K562 (cell line): ENCODE measurements at regions not wholly inside any gene's neighbourhood (a gene's known extent, or its start where the extent isn't known, plus 50 kb on each side); places are given as distances from the start of the nearest gene placed in this dataset.
A peak's percentile ranks its signal among the peaks of the same experiment; 100 is the strongest.

Experiments
- ATAC-seq: fragments of 200-7000 bp; cut with Tn5 transposase; 3 replicates; pipeline ENCODE4 v1.9.1; 2020; ENCODE audit warnings: moderate library complexity
- BruUV-seq: library from RNA; stranded (reverse); fragments of 400-500 nt; replicated peaks from 2 replicates; lab custom pipeline; 2021; lab: Mats Ljungman, UMichigan
- CTCF ChIA-PET: fragments of 300-600 bp; formaldehyde crosslinking; extraction: SDS; loops from one replicate; lab custom pipeline; 2021; ENCODE audit warnings: low intra/inter-chr PET ratio; lab: Yijun Ruan, JAX
- POLR2A ChIA-PET: fragments of 300-600, 350-650 bp; sonication (Branson Sonifier 250); formaldehyde crosslinking; extraction: SDS; loops from one replicate; lab custom pipeline; 2021; ENCODE audit warnings: antibody characterized with exemption, inconsistent platforms; lab: Yijun Ruan, JAX
- DNase-seq, 4 experiments: peaks; one replicate each; pipeline versions ENCODE4 v3.0.0 to v3.0.0-alpha.2; 2011 to 2018; ENCODE audit warnings: low spot score in 3 of 4, mixed read lengths in 3 of 4; ENCODE audit errors: extremely low read depth in 1 of 4
- FAIRE-seq: peaks from 2 replicates; lab custom pipeline; 2011; peaks lifted over from hg19 to GRCh38; lab: Jason Lieb, UNC
- H2AFZ ChIP-seq: 2 replicates; pipeline ENCODE4 v1.6.0; 2011; ENCODE audit warnings: low read depth, low read length, control low read depth, inconsistent platforms
- H3K27ac ChIP-seq: fragments of 200-600 bp; 3 replicates; pipeline ENCODE4 v1.8.0; 2011; ENCODE audit warnings: low read depth, mild to moderate bottlenecking, control low read depth, inconsistent platforms, low read length, moderate library complexity, mixed read lengths; ENCODE audit errors: extremely low read depth
- H3K27me3 ChIP-seq, 2 experiments: fragments of 300-600 bp in 1 of 2; 2 replicates in 1 of 2; 3 replicates in 1 of 2; pipeline versions ENCODE4 v1.6.0 to v1.8.0; 2011; ENCODE audit warnings: inconsistent platforms in 2 of 2, low read length in 2 of 2, mild to moderate bottlenecking in 1 of 2, mixed read lengths in 1 of 2, moderate library complexity in 1 of 2; ENCODE audit not compliant: control insufficient read depth in 2 of 2, insufficient read depth in 2 of 2
- H3K36me3 ChIP-seq: fragments of 300-600 bp; 3 replicates; pipeline ENCODE4 v1.8.0; 2011; ENCODE audit warnings: mild to moderate bottlenecking, low read length, inconsistent platforms; ENCODE audit not compliant: control insufficient read depth, insufficient read depth
- H3K4me1 ChIP-seq, 2 experiments: fragments of 200-600 bp in 1 of 2; replicated peaks in 1 of 2; 2 replicates in 1 of 2; 3 replicates in 1 of 2; pipeline versions ENCODE4 v1.5.1 to v1.8.0; 2011; ENCODE audit warnings: inconsistent platforms in 2 of 2, low read length in 2 of 2, mild to moderate bottlenecking in 1 of 2, mixed read lengths in 1 of 2, moderate library complexity in 1 of 2; ENCODE audit not compliant: control insufficient read depth in 2 of 2, insufficient read depth in 2 of 2
- H3K4me2 ChIP-seq: 2 replicates; pipeline ENCODE4 v1.6.1; 2011; ENCODE audit warnings: low read length, control low read depth, inconsistent platforms, mixed read lengths; ENCODE audit not compliant: insufficient read depth
- H3K4me3 ChIP-seq: fragments of 200-600 bp; sonication (generic), shearing (Covaris generic); 2 replicates; pipeline ENCODE4 v1.5.1; 2016; ENCODE audit warnings: control low read depth, inconsistent platforms
- H3K79me2 ChIP-seq: fragments of 200-600 bp; 3 replicates; pipeline ENCODE4 v1.8.0; 2011; ENCODE audit warnings: low read length, inconsistent platforms; ENCODE audit not compliant: control insufficient read depth, insufficient read depth
- H3K9ac ChIP-seq, 2 experiments: 2 replicates each; pipeline versions ENCODE4 v1.6.0 to v1.6.1; 2011; ENCODE audit warnings: low read depth in 2 of 2, low read length in 2 of 2, control low read depth in 1 of 2, inconsistent platforms in 1 of 2, mild to moderate bottlenecking in 1 of 2, mixed read lengths in 1 of 2; ENCODE audit not compliant: insufficient read depth in 1 of 2
- H3K9me1 ChIP-seq: one replicate; pipeline ENCODE4 v1.6.0; 2011; ENCODE audit warnings: inconsistent platforms, mild to moderate bottlenecking, low read length, moderate library complexity; ENCODE audit not compliant: control insufficient read depth, insufficient read depth
- H3K9me3 ChIP-seq: replicated peaks from 2 replicates; pipeline ENCODE4 v1.5.1; 2011; ENCODE audit warnings: low read depth, low read length, inconsistent platforms; ENCODE audit not compliant: control insufficient read depth, insufficient read depth
- H4K20me1 ChIP-seq: replicated peaks from 2 replicates; pipeline ENCODE4 v1.6.1; 2011; ENCODE audit warnings: low read length, inconsistent platforms, mixed read lengths; ENCODE audit not compliant: control insufficient read depth, insufficient read depth
- NFIC ChIP-seq: fragments of 450-650 bp; IDR thresholded peaks from 2 replicates; pipeline ENCODE4 v1.6.1; 2017; ENCODE audit warnings: mild to moderate bottlenecking, inconsistent platforms
- NFYB ChIP-seq: IDR thresholded peaks from 2 replicates; pipeline ENCODE4 v1.6.1; 2011; ENCODE audit warnings: mild to moderate bottlenecking, moderate library complexity; ENCODE audit not compliant: insufficient read length; ENCODE audit errors: extremely low read depth
- TGIF2 ChIP-seq: sonication (generic); formaldehyde crosslinking; IDR thresholded peaks from 2 replicates; pipeline ENCODE4 v1.8.1; 2022; ENCODE audit warnings: mild to moderate bottlenecking, missing genetic modification reagents, moderate library complexity
- TRIM28 ChIP-seq: fragments of 450-650 bp; IDR thresholded peaks from 2 replicates; pipeline ENCODE4 v1.6.1; 2017
- WGBS: fragments of 100-300 bp; shearing (Covaris generic); methylation state at CpG from one replicate; pipeline ENCODE4 v1.1.6; 2016; ENCODE audit warnings: low coverage, mixed read lengths; ENCODE audit not compliant: insufficient coverage; ENCODE audit errors: missing lambda C conversion rate; 5-methylcytosine and 5-hydroxymethylcytosine counted together
- in situ Hi-C: fragments of 300-500 bp; cut with MboI; formaldehyde crosslinking; loops from 4 replicates; pipeline ENCODE4 v1.15.0; 2018; ENCODE audit warnings: inconsistent platforms, mixed read lengths
- intact Hi-C: fragments of 100-400 bp; cut with micrococcal nuclease; formaldehyde crosslinking; loops from 2 replicates; pipeline ENCODE4 v1.14.2; 2022
- TF ChIP-seq, protein P1 (sequence below): fragments of 450-650 bp; IDR thresholded peaks from 2 replicates; pipeline ENCODE4 v1.6.1; 2018; ENCODE audit warnings: mild to moderate bottlenecking, low read depth; ENCODE audit not compliant: partially characterized antibody

DNA sequence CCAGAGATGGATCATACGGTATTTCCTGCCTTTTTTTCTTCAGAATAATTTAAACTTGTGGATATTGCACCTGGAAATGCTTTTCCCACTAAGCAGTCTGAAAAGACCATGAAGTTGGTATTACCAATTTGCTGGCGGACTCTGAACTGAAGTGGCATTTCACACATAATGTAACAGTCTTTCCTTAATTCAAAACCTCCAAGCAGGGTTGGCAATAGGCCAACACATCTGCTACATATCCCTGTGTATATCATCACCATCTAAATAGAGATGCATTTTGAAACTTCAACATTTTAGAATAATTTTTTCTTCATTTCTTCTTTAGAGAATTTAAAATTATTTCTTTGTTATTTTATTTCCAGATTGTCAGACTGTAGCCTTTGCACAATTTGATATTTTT, 100.5 kb downstream of the TSPAN8 start:
- Histone ChIP-seq H2AFZ (no peak overlapping the region), H3K9me3 (no peaks in the 10 kb centered on the region), H3K9me1 (no peaks in the 10 kb centered on the region), H3K36me3 (no peaks in the 10 kb centered on the region), H3K9ac (no peak overlapping the region), H3K27ac (no peak overlapping the region), H3K4me1 (no peaks in the 10 kb centered on the region), H3K4me2 (no peak overlapping the region), H3K79me2 (no peaks in the 10 kb centered on the region), H3K27me3 (no peaks in the 10 kb centered on the region; a peak in 1 of 5 replicates), H4K20me1 (no peaks in the 10 kb centered on the region), H3K4me3 (no peak overlapping the region)
- ChIA-PET POLR2A (interaction anchor here (1.0 kb wide), 1 partner anchor 11 kb away, joined by 4 read pairs; no protein-coding TSS in a partner anchor), CTCF (no interaction called here)
- TF ChIP-seq, protein P1, sequence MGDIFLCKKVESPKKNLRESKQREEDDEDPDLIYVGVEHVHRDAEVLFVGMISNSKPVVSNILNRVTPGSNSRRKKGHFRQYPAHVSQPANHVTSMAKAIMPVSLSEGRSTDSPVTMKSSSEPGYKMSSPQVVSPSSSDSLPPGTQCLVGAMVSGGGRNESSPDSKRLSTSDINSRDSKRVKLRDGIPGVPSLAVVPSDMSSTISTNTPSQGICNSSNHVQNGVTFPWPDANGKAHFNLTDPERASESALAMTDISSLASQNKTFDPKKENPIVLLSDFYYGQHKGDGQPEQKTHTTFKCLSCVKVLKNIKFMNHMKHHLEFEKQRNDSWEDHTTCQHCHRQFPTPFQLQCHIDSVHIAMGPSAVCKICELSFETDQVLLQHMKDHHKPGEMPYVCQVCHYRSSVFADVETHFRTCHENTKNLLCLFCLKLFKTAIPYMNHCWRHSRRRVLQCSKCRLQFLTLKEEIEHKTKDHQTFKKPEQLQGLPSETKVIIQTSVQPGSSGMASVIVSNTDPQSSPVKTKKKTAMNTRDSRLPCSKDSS: no peak
- TF ChIP-seq NFIC: peak; percentile 67
- DNase-seq (no peak), ATAC-seq (no peak), FAIRE-seq (no peak)
- BruUV-seq: no TSS peak
- in situ Hi-C loops (no loop called here), intact Hi-C loops (no loop called here)
- WGBS: 0% methylated on average over 2 of the region's 2 CpGs

DNA sequence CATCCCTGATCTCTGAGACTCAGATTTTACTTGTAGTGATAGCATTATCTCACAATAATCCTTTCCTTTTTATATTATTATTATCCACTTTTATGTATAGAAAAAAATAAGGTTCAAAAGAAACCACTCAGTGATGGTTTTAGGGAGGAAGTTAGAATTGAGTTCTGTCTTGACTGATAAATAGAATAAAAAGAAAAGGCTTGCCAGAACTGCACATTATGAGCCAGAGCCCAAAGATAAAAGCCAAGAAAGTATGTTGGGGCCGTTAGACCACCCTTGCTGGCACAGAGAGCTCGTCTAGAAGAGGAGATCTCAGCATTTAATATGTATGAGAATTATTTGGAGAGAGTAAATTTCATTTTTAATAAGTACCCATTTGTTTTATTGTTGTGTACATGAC, 103.2 kb downstream of the TSPAN8 start:
- Histone ChIP-seq H3K27me3 (peaks cover 0 to 4% of the 10 kb centered on the region in 2 experiments; a peak in 2 of 5 replicates), H3K79me2 (no peaks in the 10 kb centered on the region), H3K36me3 (no peaks in the 10 kb centered on the region), H4K20me1 (no peaks in the 10 kb centered on the region), H3K9me1 (no peaks in the 10 kb centered on the region), H2AFZ (no peak overlapping the region), H3K27ac (no peak overlapping the region), H3K4me3 (no peak overlapping the region), H3K9ac (no peak overlapping the region), H3K9me3 (no peaks in the 10 kb centered on the region), H3K4me2 (no peak overlapping the region), H3K4me1 (no peaks in the 10 kb centered on the region)
- FAIRE-seq (no peak), DNase-seq (no peak), ATAC-seq (no peak)
- in situ Hi-C loops (no loop called here), intact Hi-C loops (no loop called here)
- WGBS: 5% methylated on average over 2 of the region's 2 CpGs
- ChIA-PET POLR2A (no interaction called here), CTCF (no interaction called here)
- no peak for TF ChIP-seq NFYB
- TF ChIP-seq TGIF2 (CRISPR knock-in tag): no peak
- TF ChIP-seq TRIM28: no peak
- no TSS peak for BruUV-seq
